ENCODE measurements at regions not wholly inside any gene's neighbourhood (a gene's known extent, or its start where the extent isn't known, plus 50 kb on each side); places are given as distances from the start of the nearest gene placed in this dataset.

DNA sequence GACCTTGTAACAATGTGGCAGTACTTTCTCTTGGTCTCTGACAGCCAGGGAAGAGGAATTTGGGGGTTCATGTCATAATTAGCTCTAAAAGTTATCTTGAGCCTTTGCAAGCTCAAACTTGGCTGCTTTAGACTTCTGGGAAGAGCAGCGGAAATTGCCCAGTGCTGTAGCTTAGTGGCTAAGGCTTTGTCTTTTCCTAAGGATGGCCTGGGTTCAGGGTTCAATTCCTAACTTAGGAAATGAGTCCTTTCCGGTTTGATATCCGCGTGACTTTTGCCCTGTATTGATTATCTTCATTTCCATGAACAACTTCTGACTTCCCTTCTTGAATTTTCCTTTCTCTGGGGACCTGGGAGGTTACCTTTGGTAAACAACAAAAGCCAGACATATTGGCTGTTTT, 961.0 kb downstream of the CNTNAP5 start:
- TF ChIP-seq TCF12 (IDR thresholded peaks at IDR 0.05; ENCODE audit: low read depth, low read length) (no peak), TAF1 (IDR thresholded peaks at IDR 0.05; ENCODE audit: borderline replicate concordance, low read depth, low read length) (no peak), ZSCAN29 (IDR thresholded peaks at IDR 0.05) (no peak), FOXM1 (IDR thresholded peaks at IDR 0.05; ENCODE audit: low read depth, low read length) (no peak), EZH2 (IDR thresholded peaks at IDR 0.05; ENCODE audit: borderline replicate concordance, control insufficient read depth, low read depth, low read length) (no peak), GABPA (IDR thresholded peaks at IDR 0.05; ENCODE audit: low read depth) (no peak), CTCF (IDR thresholded peaks at IDR 0.05 in 2 of 3, conservative IDR thresholded peaks at IDR 0.05 in 1 of 3; ENCODE audit: control insufficient read depth in 2 of 3, extremely low read depth in 1 of 3, insufficient read depth in 1 of 3, low read depth in 3 of 3, low read length in 3 of 3) (no peak), EED (IDR thresholded peaks at IDR 0.05; ENCODE audit: low read depth) (no peak), JUND (IDR thresholded peaks at IDR 0.05; ENCODE audit: low read depth, low read length) (no peak), CHD1 (IDR thresholded peaks at IDR 0.05; ENCODE audit: low read depth, low read length) (no peak)

Measured in GM12878 (cell line).